ENCODE measurements at regions not wholly inside any gene's neighbourhood (a gene's known extent, or its start where the extent isn't known, plus 50 kb on each side); places are given as distances from the start of the nearest gene placed in this dataset.

DNA sequence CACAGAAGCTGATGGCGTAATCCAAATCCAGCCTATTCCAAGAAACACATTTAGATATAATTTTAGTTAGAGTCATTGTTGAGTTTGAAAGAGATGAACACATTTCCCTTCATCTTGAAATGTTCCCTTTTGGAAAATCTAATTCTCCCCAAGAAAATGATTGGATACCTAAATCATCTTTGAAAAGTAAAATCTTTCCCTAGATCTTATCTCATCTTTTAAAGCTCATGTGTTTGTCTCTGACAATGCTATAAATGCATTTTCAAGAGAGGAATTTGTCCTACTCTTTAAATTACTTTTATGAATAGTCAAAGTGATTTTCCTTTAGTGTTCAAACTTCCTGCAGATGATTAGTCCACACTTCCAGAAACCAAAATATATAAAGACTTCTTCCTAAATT lies 82.6 kb upstream of the CNTN6 start:
- TF ChIP-seq, protein P1, sequence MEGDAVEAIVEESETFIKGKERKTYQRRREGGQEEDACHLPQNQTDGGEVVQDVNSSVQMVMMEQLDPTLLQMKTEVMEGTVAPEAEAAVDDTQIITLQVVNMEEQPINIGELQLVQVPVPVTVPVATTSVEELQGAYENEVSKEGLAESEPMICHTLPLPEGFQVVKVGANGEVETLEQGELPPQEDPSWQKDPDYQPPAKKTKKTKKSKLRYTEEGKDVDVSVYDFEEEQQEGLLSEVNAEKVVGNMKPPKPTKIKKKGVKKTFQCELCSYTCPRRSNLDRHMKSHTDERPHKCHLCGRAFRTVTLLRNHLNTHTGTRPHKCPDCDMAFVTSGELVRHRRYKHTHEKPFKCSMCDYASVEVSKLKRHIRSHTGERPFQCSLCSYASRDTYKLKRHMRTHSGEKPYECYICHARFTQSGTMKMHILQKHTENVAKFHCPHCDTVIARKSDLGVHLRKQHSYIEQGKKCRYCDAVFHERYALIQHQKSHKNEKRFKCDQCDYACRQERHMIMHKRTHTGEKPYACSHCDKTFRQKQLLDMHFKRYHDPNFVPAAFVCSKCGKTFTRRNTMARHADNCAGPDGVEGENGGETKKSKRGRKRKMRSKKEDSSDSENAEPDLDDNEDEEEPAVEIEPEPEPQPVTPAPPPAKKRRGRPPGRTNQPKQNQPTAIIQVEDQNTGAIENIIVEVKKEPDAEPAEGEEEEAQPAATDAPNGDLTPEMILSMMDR (conservative IDR thresholded peaks at IDR 0.05; ENCODE audit: low read length): no peak
- TF ChIP-seq EZH2phosphoT487 (IDR thresholded peaks at IDR 0.05; ENCODE audit: borderline replicate concordance): no peak
- Histone ChIP-seq H3K79me2 (ENCODE audit: insufficient read depth, low read length) (no peaks in the 10 kb centered on the region), H3K4me1 (ENCODE audit: insufficient read depth, low read length, poor library complexity, severe bottlenecking) (no peaks in the 10 kb centered on the region), H3K9ac (ENCODE audit: low read depth, low read length, poor library complexity, severe bottlenecking) (no peak overlapping the region), H3F3A (ENCODE audit: low read depth) (no peaks in the 10 kb centered on the region), H3K9me2 (replicated peaks; ENCODE audit: low read depth, low read length) (no peaks in the 10 kb centered on the region), H3K36me3 (ENCODE audit: insufficient read depth, low read length) (no peaks in the 10 kb centered on the region), H3K27me3 (ENCODE audit: insufficient read depth, low read length, poor library complexity, severe bottlenecking) (no peaks in the 10 kb centered on the region), H2AFZ (ENCODE audit: low read length) (no peak overlapping the region), H3K4me2 (ENCODE audit: low read depth, low read length, poor library complexity, severe bottlenecking) (no peak overlapping the region), H3K9me3 (ENCODE audit: insufficient read depth, low read depth, low read length) (no peaks in the 10 kb centered on the region), H3K4me3 (ENCODE audit: low read length, poor library complexity, severe bottlenecking) (no peak overlapping the region), H4K20me1 (ENCODE audit: insufficient read depth, low read length, poor library complexity, severe bottlenecking) (no peaks in the 10 kb centered on the region)

DNA sequence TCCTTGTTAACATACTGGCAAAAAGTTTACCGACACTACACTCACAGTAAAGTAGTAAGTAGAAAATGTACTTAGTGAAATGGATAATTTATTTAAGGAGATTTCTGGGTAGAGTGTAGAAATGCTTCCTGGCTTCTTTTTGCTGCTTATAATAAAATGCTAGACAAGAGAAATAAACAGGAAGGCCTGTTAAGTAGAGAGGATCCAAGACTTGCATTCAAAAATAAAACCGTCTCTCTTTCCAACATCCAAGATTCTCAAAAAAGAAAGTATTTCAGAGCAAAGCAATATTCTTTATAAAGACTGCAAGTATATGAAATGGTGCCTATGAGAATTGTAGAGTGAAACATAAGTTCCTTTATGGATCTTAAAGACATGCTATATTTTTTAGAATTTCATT lies 77.0 kb upstream of the CNTN6 start:
- no peaks in the 10 kb centered on the region for H4K20me1 ChIP-seq (ENCODE audit: insufficient read depth, low read length, poor library complexity, severe bottlenecking)
- TF ChIP-seq, protein P1 (conservative IDR thresholded peaks at IDR 0.05; ENCODE audit: low read length): no peak
- no peak for TF ChIP-seq EZH2phosphoT487 (IDR thresholded peaks at IDR 0.05; ENCODE audit: borderline replicate concordance)
- no peaks in the 10 kb centered on the region for H3K36me3 ChIP-seq (ENCODE audit: insufficient read depth, low read length)
- no peak overlapping the region for H3K4me2 ChIP-seq (ENCODE audit: low read depth, low read length, poor library complexity, severe bottlenecking)
- no peaks in the 10 kb centered on the region for H3K27me3 ChIP-seq (ENCODE audit: insufficient read depth, low read length, poor library complexity, severe bottlenecking)
- no peak overlapping the region for H2AFZ ChIP-seq (ENCODE audit: low read length)
- H3K9ac ChIP-seq (ENCODE audit: low read depth, low read length, poor library complexity, severe bottlenecking): no peak overlapping the region
- no peak overlapping the region for H3K4me3 ChIP-seq (ENCODE audit: low read length, poor library complexity, severe bottlenecking)
- 0 out of 2 replicates have a peak, but pooled peaks cover 3% of the 10 kb centered on the region for H3K9me3 ChIP-seq (ENCODE audit: insufficient read depth, low read depth, low read length)
- H3K9me2 ChIP-seq (replicated peaks; ENCODE audit: low read depth, low read length): no peaks in the 10 kb centered on the region
- H3K4me1 ChIP-seq (ENCODE audit: insufficient read depth, low read length, poor library complexity, severe bottlenecking): no peaks in the 10 kb centered on the region
- H3F3A ChIP-seq (ENCODE audit: low read depth): no peaks in the 10 kb centered on the region
- no peaks in the 10 kb centered on the region for H3K79me2 ChIP-seq (ENCODE audit: insufficient read depth, low read length)

DNA sequence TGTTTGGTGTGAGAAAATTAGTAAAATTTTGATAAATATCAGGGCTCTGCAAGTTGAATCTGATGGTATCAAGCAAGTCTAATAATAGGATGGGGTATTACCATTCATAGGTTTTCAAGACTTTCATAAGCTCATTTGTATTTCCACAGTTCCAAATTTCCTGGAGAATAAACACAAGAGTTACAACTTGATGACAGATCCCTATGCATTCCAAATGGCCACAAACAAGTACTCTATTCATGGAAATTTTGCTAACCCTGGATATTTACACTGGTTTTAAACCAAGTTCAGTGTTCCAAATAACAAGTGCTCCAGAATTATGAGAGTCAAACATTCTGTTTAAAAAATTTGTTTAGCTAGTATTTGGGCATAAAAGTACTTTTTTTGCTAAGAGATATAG lies 75.0 kb upstream of the CNTN6 start:
- H2AFZ ChIP-seq (ENCODE audit: low read length): no peak overlapping the region
- H3K9me2 ChIP-seq (replicated peaks; ENCODE audit: low read depth, low read length): no peaks in the 10 kb centered on the region
- no peak for TF ChIP-seq EZH2phosphoT487 (IDR thresholded peaks at IDR 0.05; ENCODE audit: borderline replicate concordance)
- TF ChIP-seq, protein P1 (conservative IDR thresholded peaks at IDR 0.05; ENCODE audit: low read length): no peak
- no peaks in the 10 kb centered on the region for H4K20me1 ChIP-seq (ENCODE audit: insufficient read depth, low read length, poor library complexity, severe bottlenecking)
- no peaks in the 10 kb centered on the region for H3F3A ChIP-seq (ENCODE audit: low read depth)
- H3K4me2 ChIP-seq (ENCODE audit: low read depth, low read length, poor library complexity, severe bottlenecking): no peak overlapping the region
- no peaks in the 10 kb centered on the region for H3K27me3 ChIP-seq (ENCODE audit: insufficient read depth, low read length, poor library complexity, severe bottlenecking)
- H3K9ac ChIP-seq (ENCODE audit: low read depth, low read length, poor library complexity, severe bottlenecking): no peak overlapping the region
- no peaks in the 10 kb centered on the region for H3K36me3 ChIP-seq (ENCODE audit: insufficient read depth, low read length)
- H3K79me2 ChIP-seq (ENCODE audit: insufficient read depth, low read length): no peaks in the 10 kb centered on the region
- 0 out of 2 replicates have a peak, but pooled peaks cover 3% of the 10 kb centered on the region for H3K9me3 ChIP-seq (ENCODE audit: insufficient read depth, low read depth, low read length)
- H3K4me3 ChIP-seq (ENCODE audit: low read length, poor library complexity, severe bottlenecking): no peak overlapping the region
- no peaks in the 10 kb centered on the region for H3K4me1 ChIP-seq (ENCODE audit: insufficient read depth, low read length, poor library complexity, severe bottlenecking)

All from Loucy (cell line).